ENCODE measurements at regions not wholly inside any gene's neighbourhood (a gene's known extent, or its start where the extent isn't known, plus 50 kb on each side); places are given as distances from the start of the nearest gene placed in this dataset.

DNA sequence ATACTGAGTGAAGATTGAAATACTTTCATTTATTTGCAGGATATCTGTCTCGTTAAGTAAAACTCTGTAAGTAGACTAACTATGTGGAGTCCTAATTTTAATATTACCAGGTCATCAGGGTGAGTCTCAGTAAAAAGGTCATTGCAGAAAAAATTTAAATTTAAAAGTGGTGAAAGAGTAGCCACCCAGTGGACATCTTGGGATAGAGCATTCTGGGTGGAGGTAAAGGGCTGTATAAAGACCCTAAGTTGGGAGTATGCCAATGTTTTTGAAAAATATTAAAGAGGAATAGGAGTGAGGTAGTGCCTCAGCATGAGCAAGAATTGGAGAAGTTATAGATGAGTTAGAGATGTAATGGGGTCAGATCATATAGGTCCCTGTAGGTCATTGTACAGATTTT is 145.5 kb downstream of the HMHB1 start:
- no peak for TF ChIP-seq EP300 (conservative IDR thresholded peaks at IDR 0.05; ENCODE audit: poor library complexity, severe bottlenecking)
- TF ChIP-seq, protein P1, sequence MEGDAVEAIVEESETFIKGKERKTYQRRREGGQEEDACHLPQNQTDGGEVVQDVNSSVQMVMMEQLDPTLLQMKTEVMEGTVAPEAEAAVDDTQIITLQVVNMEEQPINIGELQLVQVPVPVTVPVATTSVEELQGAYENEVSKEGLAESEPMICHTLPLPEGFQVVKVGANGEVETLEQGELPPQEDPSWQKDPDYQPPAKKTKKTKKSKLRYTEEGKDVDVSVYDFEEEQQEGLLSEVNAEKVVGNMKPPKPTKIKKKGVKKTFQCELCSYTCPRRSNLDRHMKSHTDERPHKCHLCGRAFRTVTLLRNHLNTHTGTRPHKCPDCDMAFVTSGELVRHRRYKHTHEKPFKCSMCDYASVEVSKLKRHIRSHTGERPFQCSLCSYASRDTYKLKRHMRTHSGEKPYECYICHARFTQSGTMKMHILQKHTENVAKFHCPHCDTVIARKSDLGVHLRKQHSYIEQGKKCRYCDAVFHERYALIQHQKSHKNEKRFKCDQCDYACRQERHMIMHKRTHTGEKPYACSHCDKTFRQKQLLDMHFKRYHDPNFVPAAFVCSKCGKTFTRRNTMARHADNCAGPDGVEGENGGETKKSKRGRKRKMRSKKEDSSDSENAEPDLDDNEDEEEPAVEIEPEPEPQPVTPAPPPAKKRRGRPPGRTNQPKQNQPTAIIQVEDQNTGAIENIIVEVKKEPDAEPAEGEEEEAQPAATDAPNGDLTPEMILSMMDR (IDR thresholded peaks at IDR 0.05; ENCODE audit: poor library complexity, severe bottlenecking): no peak
- no peak for TF ChIP-seq EZH2 (IDR thresholded peaks at IDR 0.05; ENCODE audit: borderline replicate concordance, insufficient read depth, low read length, poor library complexity, severe bottlenecking)
- TF ChIP-seq, protein P2, sequence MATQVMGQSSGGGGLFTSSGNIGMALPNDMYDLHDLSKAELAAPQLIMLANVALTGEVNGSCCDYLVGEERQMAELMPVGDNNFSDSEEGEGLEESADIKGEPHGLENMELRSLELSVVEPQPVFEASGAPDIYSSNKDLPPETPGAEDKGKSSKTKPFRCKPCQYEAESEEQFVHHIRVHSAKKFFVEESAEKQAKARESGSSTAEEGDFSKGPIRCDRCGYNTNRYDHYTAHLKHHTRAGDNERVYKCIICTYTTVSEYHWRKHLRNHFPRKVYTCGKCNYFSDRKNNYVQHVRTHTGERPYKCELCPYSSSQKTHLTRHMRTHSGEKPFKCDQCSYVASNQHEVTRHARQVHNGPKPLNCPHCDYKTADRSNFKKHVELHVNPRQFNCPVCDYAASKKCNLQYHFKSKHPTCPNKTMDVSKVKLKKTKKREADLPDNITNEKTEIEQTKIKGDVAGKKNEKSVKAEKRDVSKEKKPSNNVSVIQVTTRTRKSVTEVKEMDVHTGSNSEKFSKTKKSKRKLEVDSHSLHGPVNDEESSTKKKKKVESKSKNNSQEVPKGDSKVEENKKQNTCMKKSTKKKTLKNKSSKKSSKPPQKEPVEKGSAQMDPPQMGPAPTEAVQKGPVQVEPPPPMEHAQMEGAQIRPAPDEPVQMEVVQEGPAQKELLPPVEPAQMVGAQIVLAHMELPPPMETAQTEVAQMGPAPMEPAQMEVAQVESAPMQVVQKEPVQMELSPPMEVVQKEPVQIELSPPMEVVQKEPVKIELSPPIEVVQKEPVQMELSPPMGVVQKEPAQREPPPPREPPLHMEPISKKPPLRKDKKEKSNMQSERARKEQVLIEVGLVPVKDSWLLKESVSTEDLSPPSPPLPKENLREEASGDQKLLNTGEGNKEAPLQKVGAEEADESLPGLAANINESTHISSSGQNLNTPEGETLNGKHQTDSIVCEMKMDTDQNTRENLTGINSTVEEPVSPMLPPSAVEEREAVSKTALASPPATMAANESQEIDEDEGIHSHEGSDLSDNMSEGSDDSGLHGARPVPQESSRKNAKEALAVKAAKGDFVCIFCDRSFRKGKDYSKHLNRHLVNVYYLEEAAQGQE (IDR thresholded peaks at IDR 0.05; ENCODE audit: borderline replicate concordance): no peak
- no peak for TF ChIP-seq RAD21 (conservative IDR thresholded peaks at IDR 0.05)
- TF ChIP-seq TAF1 (IDR thresholded peaks at IDR 0.05; ENCODE audit: low read depth): no peak
- TF ChIP-seq MXI1 (conservative IDR thresholded peaks at IDR 0.05; ENCODE audit: poor library complexity, severe bottlenecking): no peak
- no peak for TF ChIP-seq SMC3 (conservative IDR thresholded peaks at IDR 0.05; ENCODE audit: poor library complexity)
- TF ChIP-seq POLR2AphosphoS5 (IDR thresholded peaks at IDR 0.05): no peak
- Histone ChIP-seq H2AFZ (ENCODE audit: low read depth, low read length) (no peak overlapping the region), H3K4me2 (ENCODE audit: low read length) (no peak overlapping the region), H3K9me2 (ENCODE audit: insufficient read depth, low read length) (no peaks in the 10 kb centered on the region), H3K9me3 (ENCODE audit: low read length) (no peaks in the 10 kb centered on the region), H3K27me3 (ENCODE audit: insufficient read depth, low read depth, low read length) (no peaks in the 10 kb centered on the region), H3F3A (ENCODE audit: insufficient read depth, low read length, poor library complexity, severe bottlenecking) (no peaks in the 10 kb centered on the region), H3K4me3 (ENCODE audit: low read length) (no peak overlapping the region), H4K20me1 (ENCODE audit: insufficient read depth) (no peaks in the 10 kb centered on the region), H3K9ac (ENCODE audit: low read length) (no peak overlapping the region), H3K27ac (ENCODE audit: low read length) (no peak overlapping the region), H3K36me3 (ENCODE audit: insufficient read depth, low read length) (no peaks in the 10 kb centered on the region), H3K79me2 (replicated peaks; ENCODE audit: insufficient read depth, low read length) (no peaks in the 10 kb centered on the region)

DNA sequence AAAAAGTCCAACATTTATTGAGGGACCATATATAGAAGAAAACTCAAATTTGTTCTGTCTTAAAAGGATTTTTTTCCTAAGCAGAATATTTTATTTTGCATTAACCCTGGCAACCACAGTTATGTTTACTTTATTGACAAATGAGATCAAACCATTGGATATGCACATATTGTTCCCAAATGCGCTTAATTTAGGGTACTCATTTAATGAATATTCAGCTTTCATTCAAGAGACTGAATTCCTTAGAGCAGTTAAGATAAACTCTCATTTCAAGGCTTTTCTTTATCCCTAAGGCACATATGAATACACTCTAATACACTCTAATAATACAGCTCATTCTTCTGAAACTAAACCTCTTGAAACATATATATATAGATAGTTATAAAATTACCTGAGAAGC is 150.2 kb downstream of the HMHB1 start:
- Histone ChIP-seq H3F3A (ENCODE audit: insufficient read depth, low read length, poor library complexity, severe bottlenecking) (no peaks in the 10 kb centered on the region), H3K9me3 (ENCODE audit: low read length) (no peaks in the 10 kb centered on the region), H3K4me3 (ENCODE audit: low read length) (no peak overlapping the region), H3K27ac (ENCODE audit: low read length) (no peak overlapping the region), H3K79me2 (replicated peaks; ENCODE audit: insufficient read depth, low read length) (no peaks in the 10 kb centered on the region), H3K4me2 (ENCODE audit: low read length) (no peak overlapping the region), H2AFZ (ENCODE audit: low read depth, low read length) (no peak overlapping the region), H3K36me3 (ENCODE audit: insufficient read depth, low read length) (no peaks in the 10 kb centered on the region), H3K27me3 (ENCODE audit: insufficient read depth, low read depth, low read length) (no peaks in the 10 kb centered on the region), H3K9ac (ENCODE audit: low read length) (no peak overlapping the region), H3K9me2 (ENCODE audit: insufficient read depth, low read length) (no peaks in the 10 kb centered on the region), H4K20me1 (ENCODE audit: insufficient read depth) (no peaks in the 10 kb centered on the region)
- no peak for TF ChIP-seq EZH2 (IDR thresholded peaks at IDR 0.05; ENCODE audit: borderline replicate concordance, insufficient read depth, low read length, poor library complexity, severe bottlenecking)
- no peak for TF ChIP-seq POLR2AphosphoS5 (IDR thresholded peaks at IDR 0.05)
- no peak for TF ChIP-seq EP300 (conservative IDR thresholded peaks at IDR 0.05; ENCODE audit: poor library complexity, severe bottlenecking)
- no peak for TF ChIP-seq TAF1 (IDR thresholded peaks at IDR 0.05; ENCODE audit: low read depth)
- TF ChIP-seq, protein P1 (IDR thresholded peaks at IDR 0.05; ENCODE audit: poor library complexity, severe bottlenecking): no peak
- TF ChIP-seq, protein P2 (IDR thresholded peaks at IDR 0.05; ENCODE audit: borderline replicate concordance): no peak
- TF ChIP-seq MXI1 (conservative IDR thresholded peaks at IDR 0.05; ENCODE audit: poor library complexity, severe bottlenecking): no peak
- no peak for TF ChIP-seq SMC3 (conservative IDR thresholded peaks at IDR 0.05; ENCODE audit: poor library complexity)

Measured in neural cell (in vitro differentiated cells).